ENCODE measurements at regions not wholly inside any gene's neighbourhood (a gene's known extent, or its start where the extent isn't known, plus 50 kb on each side); places are given as distances from the start of the nearest gene placed in this dataset.

- Histone ChIP-seq H3K27ac (ENCODE audit: insufficient read depth, low read depth, low read length) (no peak overlapping the region), H3K9me1 (replicated peaks; ENCODE audit: control insufficient read depth, extremely low read depth, insufficient read depth, low read length) (no peaks in the 10 kb centered on the region), H3K4me3 (replicated peaks in 1 of 3; ENCODE audit: insufficient read depth in 1 of 3, low read depth in 1 of 3, low read length in 3 of 3) (no peak overlapping the region), H3K9me3 (replicated peaks; ENCODE audit: control insufficient read depth, insufficient read depth, low read length) (no peaks in the 10 kb centered on the region), H3K36me3 (ENCODE audit: control insufficient read depth in 2 of 2, extremely low read depth in 1 of 2, insufficient read depth in 2 of 2, low read length in 2 of 2) (no peaks in the 10 kb centered on the region), H3K79me2 (ENCODE audit: control insufficient read depth, insufficient read depth, low read length) (no peaks in the 10 kb centered on the region), H4K20me1 (replicated peaks; ENCODE audit: control insufficient read depth, extremely low read depth, insufficient read depth, low read length) (no peaks in the 10 kb centered on the region), H3K9ac (replicated peaks; ENCODE audit: extremely low read depth, insufficient read depth, low read length) (no peak overlapping the region), H3K4me1 (ENCODE audit: control insufficient read depth, extremely low read depth, insufficient read depth, low read length) (no peaks in the 10 kb centered on the region), H3K27me3 (ENCODE audit: control insufficient read depth in 2 of 2, insufficient read depth in 2 of 2, low read length in 2 of 2) (peaks cover 4 to 8% of the 10 kb centered on the region in 2 experiments), H2AFZ (ENCODE audit: low read depth, low read length) (no peak overlapping the region), H3K4me2 (ENCODE audit: insufficient read depth, low read length) (no peak overlapping the region)
- dilution Hi-C loops (cut with MboI; ENCODE audit: extremely low pct_ligation_motif_present, low sequenced_read_pairs): no loop called here
- FAIRE-seq: no peak
- ChIA-PET POLR2A (no interaction called here), CTCF (interaction anchor here (1.1 kb wide), 1 partner anchor 48 kb away, joined by 4 read pairs; no protein-coding TSS in a partner anchor)
- BruUV-seq (replicated peaks): no TSS peak
- intact Hi-C loops (cut with micrococcal nuclease): no loop called here
- DNase-seq (ENCODE audit: low read depth, low spot score): no peak
- TF ChIP-seq JUN (IDR thresholded peaks at IDR 0.05; ENCODE audit: borderline replicate concordance, insufficient read depth, insufficient read length, low read depth) (no peak), EZH2 (IDR thresholded peaks at IDR 0.05; ENCODE audit: borderline replicate concordance, low read depth, low read length, severe bottlenecking) (no peak), GATA2 (IDR thresholded peaks at IDR 0.05; ENCODE audit: insufficient read depth, insufficient read length, low read depth, low read length) (no peak), MYC (IDR thresholded peaks at IDR 0.05; ENCODE audit: low read depth, low read length) (no peak), POLR2A (IDR thresholded peaks at IDR 0.05; ENCODE audit: low read depth, low read length) (no peak), POLR2AphosphoS5 (IDR thresholded peaks at IDR 0.05; ENCODE audit: insufficient read depth, low read depth, low read length) (no peak), CTCF (IDR thresholded peaks at IDR 0.05; ENCODE audit: extremely low read depth in 1 of 2, insufficient read depth in 1 of 2, low read depth in 1 of 2, low read length in 2 of 2) (no peak), FOS (IDR thresholded peaks at IDR 0.05; ENCODE audit: borderline replicate concordance, insufficient read depth, low read length) (no peak), MAX (IDR thresholded peaks at IDR 0.05; ENCODE audit: insufficient read depth, insufficient read length) (no peak)
These were observed 55.2 kb upstream of the SLC35B4 start for GRCh38 chr7:134371971-134372370.
